Forelimb muscle (tissue), 1 donor: ENCODE measurements at regions not wholly inside any gene's neighbourhood (a gene's known extent, or its start where the extent isn't known, plus 50 kb on each side); places are given as distances from the start of the nearest gene placed in this dataset.
"Not testable (repeated sequence)": the region's sequence is repeated elsewhere in the genome, so short reads cannot be mapped to it uniquely, and the experiment has no call there.

Source experiments
- DNase-seq: peaks from one replicate; pipeline ENCODE4 v3.0.0-alpha.2; 2013; ENCODE audit warnings: low read depth

DNA sequence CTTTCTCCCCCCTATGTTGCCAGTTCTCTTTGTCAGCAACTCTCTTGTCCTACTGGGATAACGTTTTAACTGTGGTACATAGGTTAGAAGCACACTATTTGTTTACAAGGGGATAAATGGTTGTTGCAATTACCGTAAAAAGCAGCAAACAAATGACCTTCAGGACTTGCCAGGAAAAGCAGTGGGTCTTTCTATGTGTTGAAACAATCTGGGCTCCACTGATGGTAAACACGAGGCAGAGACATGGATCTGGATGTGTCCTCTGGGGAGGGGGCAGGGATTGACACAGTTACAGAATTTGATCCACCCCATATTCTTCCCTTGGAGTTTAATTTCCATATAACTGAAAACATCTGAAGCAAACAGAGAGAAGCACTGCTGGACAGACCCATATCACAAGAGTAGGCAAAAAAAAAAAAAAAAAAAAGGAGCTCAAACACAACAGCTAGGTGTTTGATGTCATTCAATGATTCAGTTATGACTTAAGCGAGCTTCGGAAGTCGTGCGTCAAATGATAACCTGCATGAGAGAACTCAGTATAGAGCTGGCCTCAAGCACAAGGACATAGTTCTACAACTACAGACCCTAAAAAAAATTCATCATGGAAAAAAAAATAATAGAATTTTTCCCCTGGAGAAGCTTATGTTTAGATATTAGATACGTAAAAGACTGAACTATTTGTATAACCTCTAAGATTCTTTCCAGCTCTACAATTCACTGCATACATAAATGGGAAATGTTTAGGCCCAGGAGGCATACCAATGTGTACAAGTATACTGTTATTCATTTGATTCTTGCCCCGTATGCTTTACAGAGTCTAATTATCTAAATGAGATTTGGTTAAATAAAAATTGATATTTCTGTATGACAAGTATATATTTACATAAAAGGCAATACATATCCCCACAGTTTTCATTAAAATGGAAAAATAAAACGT is 127.7 kb downstream of the ALDH8A1 start:
- DNase-seq = no peak

DNA sequence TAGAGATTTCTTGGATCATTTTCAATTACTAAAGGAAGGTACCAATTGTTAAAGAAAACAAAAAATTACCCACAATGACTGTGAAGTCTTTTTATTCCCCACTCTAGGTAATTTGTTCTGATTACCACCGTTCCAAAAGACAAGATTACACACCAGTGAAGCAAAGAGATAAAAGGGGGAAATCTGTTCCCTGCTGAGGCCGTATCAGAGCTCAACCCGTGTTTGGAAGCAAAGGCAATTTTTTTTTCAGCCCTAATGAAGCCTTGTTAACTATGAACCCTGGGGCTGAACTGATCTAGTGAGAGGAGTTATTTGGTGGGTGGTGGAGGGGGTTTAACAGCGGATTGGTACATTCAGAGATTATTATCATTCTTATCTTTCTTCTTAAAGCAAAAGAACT is 128.5 kb downstream of the ALDH8A1 start:
- DNase-seq = no peak

DNA sequence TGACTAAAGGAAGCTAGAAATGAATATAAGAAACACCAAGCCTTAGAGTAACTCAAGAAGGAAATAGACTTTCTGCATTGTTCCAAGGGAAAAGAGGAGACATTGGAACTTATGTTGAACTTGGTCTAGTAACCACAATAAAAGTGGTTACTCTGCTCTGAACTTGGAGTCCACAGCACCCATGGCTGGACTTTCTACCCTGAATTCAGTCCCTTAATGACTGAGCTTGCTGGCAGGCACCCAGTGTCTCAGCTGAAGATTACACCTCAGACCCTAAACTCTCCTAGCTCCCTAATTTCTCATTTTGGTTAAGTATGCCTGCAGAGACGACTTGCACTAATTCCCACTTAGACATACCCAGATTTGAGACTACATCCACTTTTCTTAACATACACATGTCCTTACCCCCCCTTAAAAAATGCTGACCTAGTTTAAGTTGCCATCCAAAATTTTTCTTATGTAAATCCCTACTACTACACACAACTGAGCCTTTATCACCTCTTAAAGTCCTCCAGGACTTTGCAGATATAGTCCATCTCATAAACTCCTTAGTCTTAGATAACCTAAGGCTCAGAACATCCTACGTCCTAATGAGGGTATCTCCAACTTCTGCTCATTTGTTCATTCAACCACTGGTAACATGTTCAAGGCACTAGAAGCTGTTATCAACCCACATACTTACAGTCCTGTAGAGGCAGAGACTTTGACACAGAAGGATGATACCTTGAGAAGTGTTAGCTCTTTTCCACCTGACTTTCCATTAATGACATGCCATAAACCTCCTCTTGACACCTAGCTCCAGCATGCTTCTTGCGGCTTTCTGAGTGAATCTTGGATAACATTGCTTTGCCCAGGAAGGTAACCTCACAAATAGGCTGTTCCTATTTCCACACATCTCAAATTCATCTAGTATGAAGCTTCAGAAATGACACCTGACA is 129.8 kb downstream of the ALDH8A1 start:
- no peak for DNase-seq

DNA sequence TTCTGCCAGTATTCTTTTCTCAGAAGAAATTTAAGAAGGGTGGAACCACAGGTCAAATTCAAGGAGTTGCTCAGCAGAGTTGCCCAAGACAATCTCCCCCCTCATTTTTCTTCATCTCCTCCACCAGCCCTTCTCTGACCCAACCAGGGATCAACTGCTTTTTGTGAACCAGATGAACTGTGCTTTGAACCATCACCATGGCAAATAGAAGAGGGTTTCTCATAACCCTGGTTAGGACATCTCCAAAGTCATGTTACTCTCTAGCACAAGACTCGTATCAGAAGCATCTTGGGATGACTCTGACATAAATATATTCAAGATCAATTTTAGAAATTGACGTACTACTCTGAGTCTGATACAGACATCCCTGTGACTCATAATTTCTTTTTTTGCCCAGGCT is 130.7 kb downstream of the ALDH8A1 start:
- DNase-seq = no peak

DNA sequence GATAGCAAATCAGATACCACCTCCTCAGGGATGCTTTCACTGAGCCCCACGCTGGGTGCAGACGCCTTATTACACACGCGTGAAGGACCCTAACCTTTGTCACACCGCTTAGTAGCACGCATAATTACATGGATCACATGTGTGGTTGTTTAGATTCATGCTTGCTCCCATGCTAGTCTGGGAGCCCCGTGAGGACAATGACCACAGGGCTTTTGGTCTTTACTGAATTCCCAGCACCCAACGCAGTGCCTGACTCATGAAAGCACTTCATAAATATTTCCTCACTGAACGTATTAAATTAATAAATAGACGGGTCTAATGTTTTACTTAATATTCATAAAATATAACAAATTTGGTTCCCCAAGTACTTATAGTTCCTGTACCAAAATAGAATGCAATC is 132.5 kb downstream of the ALDH8A1 start:
- DNase-seq = no peak

DNA sequence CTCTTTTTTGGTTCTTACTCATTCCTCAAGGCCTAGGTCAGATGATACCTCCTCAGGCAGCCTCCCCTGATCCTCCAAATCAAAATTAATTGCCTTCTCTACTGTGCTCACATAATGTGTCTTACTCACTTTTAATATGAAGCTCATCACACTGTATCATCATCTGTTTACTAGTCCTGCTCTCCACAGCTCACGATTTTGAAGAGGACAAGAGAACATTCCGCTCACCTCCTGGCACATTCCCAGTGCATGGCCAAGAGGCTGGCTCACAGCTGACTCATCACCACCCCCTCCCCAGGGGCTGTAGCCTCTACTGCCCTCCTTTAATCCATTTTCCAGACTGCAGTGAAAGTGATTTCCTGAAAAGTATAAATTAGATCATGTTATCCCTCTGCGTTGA is 133.1 kb downstream of the ALDH8A1 start:
- DNase-seq = no peak

DNA sequence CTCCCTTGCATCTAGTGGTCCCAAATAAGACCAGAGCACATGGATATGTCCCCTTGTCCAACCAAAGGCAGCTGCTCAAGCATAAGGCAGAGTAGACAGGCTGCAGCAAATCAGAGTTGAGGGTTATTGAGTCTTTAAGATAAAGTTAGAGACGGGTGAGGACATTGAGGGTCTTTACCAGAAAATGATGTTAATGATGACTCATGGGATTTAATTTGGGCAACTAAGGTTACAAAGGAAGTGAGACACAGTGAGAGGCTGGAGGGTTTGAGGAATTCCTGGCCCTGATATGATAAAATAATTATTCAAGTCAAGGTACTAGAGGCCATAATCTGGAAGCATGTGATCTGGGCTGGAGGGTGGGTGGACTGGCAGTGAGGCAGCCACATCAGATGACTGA is 133.6 kb downstream of the ALDH8A1 start:
- no peak for DNase-seq

DNA sequence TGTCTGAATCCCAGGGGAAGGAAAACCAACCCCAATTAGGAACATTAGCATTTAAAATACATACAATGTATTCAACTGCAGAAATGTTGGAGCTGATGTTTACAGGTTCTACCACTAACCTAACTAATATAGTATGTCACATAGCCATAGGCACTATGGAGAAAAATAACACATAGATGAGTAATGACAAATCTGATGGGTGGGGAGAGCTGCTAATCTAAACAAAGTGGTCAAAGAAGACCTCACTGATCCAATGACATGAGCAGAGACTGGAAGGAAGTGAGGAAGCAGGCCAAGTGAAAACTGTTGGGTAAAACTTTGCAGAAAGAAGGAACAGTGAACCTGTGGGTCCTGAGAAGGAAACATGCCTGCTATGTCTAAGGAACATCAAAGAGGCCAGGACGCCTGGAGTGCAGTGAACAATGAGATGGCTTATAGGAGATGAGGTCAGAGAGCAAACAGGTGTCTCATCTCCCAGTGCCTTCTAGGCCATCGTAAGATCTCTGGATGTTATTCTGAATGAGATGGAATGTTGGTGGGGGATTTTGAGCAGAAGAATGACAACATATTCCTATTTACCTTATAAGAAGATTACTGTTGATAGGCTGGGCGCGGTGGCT is 135.7 kb downstream of the ALDH8A1 start:
- no peak for DNase-seq

DNA sequence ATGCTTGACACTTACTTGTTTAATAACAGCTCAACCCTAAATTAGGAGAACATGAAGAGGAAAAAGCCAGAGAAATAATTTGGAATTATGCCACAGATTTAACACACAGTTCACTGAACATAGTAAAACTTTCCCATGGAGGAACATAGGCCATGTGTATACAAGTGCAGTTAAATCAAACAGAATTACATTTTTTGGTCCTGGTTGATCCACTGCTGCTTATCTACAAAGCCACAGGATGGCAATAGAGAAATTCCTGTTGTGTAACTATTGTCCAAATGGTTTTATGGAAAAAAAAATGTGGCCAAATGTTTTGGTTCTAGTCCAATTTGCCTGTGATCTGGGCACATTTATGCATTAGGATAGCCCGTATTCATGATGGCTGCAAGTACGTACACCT is 136.8 kb downstream of the ALDH8A1 start:
- DNase-seq = no peak

DNA sequence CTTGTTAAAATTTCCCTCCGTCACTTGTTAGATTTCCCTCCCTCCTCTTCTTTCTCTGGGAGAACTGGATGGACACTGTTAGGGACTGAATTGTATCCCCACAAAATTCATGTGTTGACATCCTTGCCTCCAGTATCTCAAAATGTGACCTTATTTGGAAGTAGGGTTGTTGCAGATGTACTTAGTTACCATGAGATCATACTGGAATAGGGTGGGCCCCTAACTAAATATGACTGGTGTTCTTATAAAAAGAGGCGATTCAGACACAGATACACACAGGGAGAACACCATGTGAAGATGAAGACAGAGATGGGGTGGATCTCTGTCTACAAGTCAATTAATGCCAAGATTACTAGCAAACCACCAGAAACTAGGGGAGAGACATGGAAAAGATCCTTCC is 139.5 kb downstream of the ALDH8A1 start:
- DNase-seq = no peak

DNA sequence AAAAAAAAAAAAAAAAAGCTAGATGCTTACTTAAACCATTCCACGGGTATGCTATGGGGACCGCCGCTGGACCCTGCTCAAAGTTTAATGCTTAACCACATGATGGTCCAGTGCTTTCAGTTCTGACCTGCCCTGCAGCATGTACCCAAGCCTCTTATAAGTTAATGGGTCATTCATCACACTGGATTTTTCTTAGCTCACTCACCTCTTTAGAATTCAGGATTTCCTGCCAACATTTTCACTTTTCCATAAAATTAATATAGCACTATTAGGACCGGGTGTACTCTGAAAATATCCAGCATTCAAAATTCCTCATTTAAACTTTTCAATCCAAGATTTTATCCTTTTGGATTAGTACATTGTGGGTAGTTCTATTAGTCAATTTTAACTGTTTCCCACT is 140.8 kb downstream of the ALDH8A1 start:
- no peak for DNase-seq

DNA sequence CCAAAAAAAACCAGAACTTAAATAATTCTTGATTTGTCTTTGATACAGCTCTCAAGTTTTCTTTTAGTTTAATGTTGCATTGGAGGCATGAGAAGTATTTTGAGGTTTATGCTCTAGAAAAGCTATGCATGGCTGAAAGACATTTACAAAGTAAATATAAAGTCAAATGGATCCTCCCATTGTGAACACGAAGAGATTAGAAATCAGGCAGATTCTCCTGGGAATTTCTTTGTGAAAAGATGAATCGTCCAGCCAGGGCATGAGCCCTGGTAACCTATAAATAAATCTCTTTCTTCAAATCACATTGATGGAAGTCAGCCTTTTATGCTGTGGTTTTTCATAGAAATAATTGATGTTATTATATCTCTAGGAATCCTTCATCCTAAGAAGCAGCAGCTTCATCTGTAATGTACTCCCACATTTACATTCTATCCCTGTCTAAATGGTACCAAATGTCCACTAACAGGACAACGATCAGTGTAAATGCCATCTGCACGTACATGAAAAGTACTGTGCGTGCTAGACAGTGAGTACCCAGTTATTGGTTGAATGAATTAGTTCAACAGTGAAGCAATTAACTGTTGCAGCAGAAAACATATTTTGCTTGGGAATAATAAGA is 143.6 kb downstream of the ALDH8A1 start:
- no peak for DNase-seq

DNA sequence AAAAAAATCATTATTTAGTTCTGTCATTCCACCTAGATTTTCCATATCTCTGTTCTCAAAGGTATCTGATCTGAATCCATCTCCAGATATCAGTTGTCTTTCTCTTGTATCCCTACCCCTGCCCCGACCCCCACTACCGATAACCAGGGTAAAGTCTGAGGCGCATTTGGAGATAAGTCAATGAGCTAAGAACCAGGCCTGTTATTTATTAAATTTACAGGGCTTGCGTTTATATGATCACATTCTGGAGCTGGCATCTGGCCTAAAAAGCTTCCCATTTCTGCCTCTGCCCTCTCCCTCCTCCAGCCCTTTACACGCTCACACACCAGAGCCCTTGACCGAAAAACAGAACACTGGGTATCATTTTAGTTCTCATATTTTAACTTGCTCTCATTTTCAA is 144.7 kb downstream of the ALDH8A1 start:
- no peak for DNase-seq

DNA sequence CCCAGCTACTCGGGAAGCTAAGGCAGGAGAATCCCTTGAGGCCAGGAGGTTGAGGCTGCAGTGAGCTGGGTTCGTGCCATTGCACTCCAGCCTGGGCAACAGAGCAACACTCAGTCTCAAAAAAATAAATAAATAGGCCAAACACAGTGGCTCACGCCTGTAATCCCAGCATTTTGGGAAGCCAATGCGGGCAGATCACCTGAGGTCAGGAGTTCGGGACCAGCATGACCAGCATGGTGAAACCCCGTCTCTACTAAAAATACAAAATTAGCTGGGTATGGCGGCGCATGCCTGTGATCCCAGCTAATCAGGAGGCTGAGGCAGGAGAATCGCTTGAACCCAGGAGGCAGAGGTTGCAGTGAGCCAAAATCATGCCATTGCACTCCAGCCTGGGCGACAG is 145.6 kb downstream of the ALDH8A1 start:
- DNase-seq = not testable (repeated sequence)

DNA sequence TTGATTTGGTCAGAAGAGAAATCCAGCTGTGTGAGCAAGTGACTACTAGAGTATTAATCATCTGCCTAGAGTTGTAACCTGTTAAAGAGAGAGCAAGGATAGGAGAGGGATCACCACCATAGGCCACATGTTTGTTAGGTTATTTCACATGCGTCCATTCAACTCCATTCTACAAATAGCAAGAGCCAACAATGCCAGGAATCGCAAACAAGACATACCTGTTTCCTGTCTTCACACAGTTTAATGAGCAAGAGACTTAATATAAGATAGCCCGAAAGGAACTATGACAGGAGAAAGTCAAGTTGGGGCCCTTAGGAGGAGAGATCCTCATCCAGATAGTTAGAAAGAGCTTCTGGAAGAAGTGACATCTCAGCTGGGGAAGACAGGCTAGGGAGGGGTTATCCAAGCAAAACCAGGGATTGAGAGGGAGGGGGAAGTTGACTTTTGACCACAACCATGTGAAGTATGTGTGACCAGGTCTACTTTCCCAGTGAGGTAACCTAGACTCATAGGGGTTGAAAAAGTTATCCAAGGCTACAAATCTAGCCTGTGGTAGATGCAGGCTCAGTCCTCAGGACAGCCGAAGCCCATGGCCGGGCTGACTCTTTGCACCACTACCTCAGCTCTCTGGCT is 147.4 kb downstream of the ALDH8A1 start:
- no peak for DNase-seq

DNA sequence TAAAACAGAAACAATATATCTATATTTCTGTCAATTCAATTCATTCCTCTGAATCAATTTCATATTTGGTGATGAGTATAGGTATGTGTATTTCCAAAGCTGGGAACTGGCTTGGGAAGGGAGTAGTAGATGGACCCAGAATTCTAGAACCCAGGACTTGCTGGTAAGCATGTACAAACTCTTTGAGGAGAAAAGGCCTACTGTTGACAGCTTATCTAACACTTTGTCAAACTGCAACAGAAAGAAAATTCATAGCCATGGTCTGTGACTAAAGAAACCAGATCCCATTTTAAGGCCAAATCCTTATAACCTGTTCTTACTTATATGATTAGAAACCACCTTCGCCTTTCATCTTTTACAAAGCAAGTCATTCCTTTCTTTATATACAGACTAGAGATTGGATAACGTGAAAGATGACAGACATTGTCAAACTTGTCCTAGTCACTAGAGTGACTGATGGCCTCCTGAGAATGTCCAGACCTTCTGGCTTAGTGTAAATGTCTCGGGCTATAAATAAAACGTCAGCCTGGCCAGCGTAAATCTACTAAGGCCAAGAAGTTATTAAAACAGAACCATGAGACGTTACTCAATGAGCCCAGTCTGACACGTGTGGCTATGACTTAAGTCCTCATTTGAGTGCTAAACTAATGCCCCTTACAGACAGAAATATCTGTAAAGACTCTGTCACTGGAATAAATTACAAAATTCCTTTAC is 152.3 kb downstream of the ALDH8A1 start:
- DNase-seq = no peak

DNA sequence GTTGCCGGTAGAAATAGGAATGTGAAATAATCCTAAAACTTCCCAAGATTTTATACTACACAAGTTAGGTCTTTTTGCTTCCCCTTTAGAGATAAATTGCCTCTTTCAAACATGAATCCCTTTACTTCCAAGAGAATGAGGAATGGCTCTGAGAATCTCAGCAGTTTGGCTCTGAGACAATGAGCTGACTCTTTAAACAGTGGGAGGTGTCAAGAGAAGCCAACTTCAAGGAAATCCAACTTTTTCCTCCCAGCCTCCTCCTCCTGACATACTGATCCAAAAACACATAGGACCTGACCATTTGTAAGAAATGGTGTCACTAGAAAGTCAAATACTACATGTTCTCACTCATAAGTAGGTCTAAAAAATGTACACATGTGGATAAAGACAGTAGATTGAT is 154.2 kb downstream of the ALDH8A1 start:
- no peak for DNase-seq

DNA sequence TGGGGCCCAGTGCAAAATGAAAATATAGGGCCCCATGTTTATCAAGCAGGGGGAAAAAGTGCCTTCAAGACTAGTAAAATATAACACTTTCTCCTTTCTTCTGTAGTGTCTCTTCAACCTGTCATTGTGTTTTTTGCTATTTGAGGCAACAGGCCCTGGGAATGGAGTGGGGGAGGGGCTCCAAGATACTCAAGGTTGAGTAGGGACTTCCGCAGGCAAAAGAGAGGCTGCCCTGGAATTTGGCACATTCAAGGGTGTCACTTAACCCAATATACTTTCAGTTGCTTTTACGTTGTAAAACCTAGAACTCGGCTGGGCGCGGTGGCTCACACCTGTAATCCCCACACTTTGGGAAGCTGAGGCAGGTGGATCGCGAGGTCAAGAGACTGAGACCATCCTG is 154.9 kb downstream of the ALDH8A1 start:
- no peak for DNase-seq

DNA sequence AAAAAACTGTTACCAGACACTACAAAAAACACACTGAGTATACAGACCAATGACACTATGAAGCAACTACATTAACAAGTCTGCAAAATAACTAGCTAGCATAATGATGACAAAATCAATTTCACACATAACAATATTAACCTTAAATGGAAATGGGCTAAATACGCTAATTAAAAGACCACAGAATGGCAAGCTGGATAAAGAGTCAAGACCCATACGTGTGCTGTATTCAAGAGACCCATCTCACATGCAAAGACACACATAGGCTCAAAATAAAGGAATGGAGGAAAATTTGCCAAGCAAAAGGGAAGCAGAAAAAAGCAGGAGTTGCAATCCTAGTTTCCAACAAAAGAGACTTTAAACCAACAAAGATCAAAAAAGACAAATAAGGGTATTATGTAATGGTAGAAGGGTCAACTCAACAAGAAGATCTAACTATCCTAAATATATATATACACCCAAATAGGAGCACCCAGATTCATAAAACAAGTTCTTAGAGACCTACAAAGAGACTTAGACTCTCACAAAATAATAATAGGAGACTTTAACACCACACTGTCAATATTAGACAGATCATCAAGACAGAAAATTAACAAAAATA is 158.6 kb downstream of the ALDH8A1 start:
- DNase-seq = not testable (repeated sequence)

DNA sequence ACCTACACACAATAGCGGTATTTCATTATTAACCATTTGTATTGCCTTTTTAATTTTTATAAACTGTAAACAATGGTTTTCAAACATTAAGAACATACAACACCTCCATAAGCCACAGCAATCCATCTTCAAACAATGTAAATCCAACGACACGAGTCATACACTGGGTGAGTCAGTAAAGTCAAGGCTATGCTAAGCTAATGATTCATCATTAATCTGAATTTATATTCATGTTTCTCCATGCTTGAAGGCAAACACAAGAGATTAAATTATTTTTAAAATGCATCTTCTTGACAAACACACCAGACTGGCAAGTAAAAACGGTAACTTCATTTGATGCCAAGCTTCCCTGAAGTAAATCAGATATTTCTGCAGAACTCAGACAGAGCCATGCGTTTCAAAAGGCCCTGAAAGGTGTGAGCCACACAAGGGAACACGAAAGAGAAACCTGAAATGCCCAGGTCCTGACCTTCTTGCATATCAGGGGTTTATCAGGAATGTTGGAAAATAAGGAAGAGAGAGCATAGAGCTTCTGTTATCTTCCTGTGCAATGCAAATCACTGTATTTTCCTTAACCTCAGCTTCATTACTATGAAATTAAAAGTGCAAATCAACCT is 162.5 kb downstream of the ALDH8A1 start:
- DNase-seq = no peak
